Heart left ventricle (tissue), 13 donors: ENCODE measurements at regions not wholly inside any gene's neighbourhood (a gene's known extent, or its start where the extent isn't known, plus 50 kb on each side); places are given as distances from the start of the nearest gene placed in this dataset.

Experiments
- CTCF ChIP-seq, 12 donors: fragments of 200-600 bp; sonication (generic) in 4 of 12; IDR thresholded peaks; one replicate each; pipeline versions ENCODE4 v1.5.0 to v1.8.0; 2018 to 2022; ENCODE audit warnings: antibody characterized with exemption in 12 of 12, mild to moderate bottlenecking in 5 of 12
- POLR2A ChIP-seq, 2 donors: fragments of 450-650 bp; IDR thresholded peaks; one replicate each; pipeline ENCODE4 v1.6.1; 2017; ENCODE audit warnings: antibody characterized with exemption in 2 of 2, mild to moderate bottlenecking in 2 of 2, moderate library complexity in 2 of 2
- donor health status: ischemic (EF 13 %, LVEDD 7.1; RV severe dilation, severe dysfunction).
- donor health status: DM: no; HTN: yes; CAD: no.
- donor health status: DM: no; HTN: no; CAD: no.
- donor health status: ischemic (EF 25% LVEDD 6.9; RV normal size, moderate dysfunction).
- donor health status: ischemic (EF 25% LVEDD 5.7; RV mildly dilated, moderate dysfunction).
- donor health status: ischemic (EF 35%, LVEDD 5.7; RV mildly dilated, moderate dysfunction).
- donor health status: nonischemic (EF 11% LVEDD 7.7; RV severe dilation, severe dysfunction).
- donor health status: DM: yes; HTN: yes; CAD: no.
- donor health status: PGD.
- donor health status: ischemic (EF 29% LVEDD 5.4; RV normal size, mild dysfunction).
- donor health status: nonischemic (EF 23%, LVEDD 6.1; RV moderate dilation, normal function).

- TF ChIP-seq CTCF (IDR thresholded peaks at IDR 0.05) = no peak
- no peak for TF ChIP-seq POLR2A (IDR thresholded peaks at IDR 0.05)
These were observed 320.0 kb downstream of the RPS24 start for GRCh38 chr10:78353636-78354035.
